HepG2 (cell line): ENCODE measurements at regions not wholly inside any gene's neighbourhood (a gene's known extent, or its start where the extent isn't known, plus 50 kb on each side); places are given as distances from the start of the nearest gene placed in this dataset.

Source experiments
- ARID3A ChIP-seq: IDR thresholded peaks from 2 replicates; pipeline ENCODE4 v1.6.1; 2012; ENCODE audit warnings: low read depth, low read length, improper control_type of control experiment
- BATF2 ChIP-seq: sonication (generic); formaldehyde crosslinking; IDR thresholded peaks from 2 replicates; pipeline ENCODE4 v1.8.0; 2022; ENCODE audit warnings: mild to moderate bottlenecking, missing genetic modification reagents, moderate library complexity
- BCLAF1 ChIP-seq: fragments of 450-650 bp; IDR thresholded peaks from 2 replicates; pipeline ENCODE4 v1.6.1; 2017; ENCODE audit warnings: mild to moderate bottlenecking
- BRF2 ChIP-seq: sonication (generic); formaldehyde crosslinking; IDR thresholded peaks from 2 replicates; pipeline ENCODE4 v1.8.1; 2022; ENCODE audit warnings: mild to moderate bottlenecking, missing genetic modification reagents
- CTCF ChIP-seq: sonication (generic); formaldehyde crosslinking; IDR thresholded peaks from 2 replicates; pipeline ENCODE4 v1.5.0; 2020; ENCODE audit warnings: mild to moderate bottlenecking, missing genetic modification reagents, moderate library complexity
- FOXA1 ChIP-seq, 2 experiments: fragments of 450-650 bp in 1 of 2; sonication (generic) in 1 of 2; formaldehyde crosslinking in 1 of 2; IDR thresholded peaks; 2 replicates each; pipeline versions ENCODE4 v1.4.0 to v1.6.1; 2016 to 2020; ENCODE audit warnings: missing genetic modification reagents in 1 of 2
- KLF13 ChIP-seq: sonication (generic); formaldehyde crosslinking; IDR thresholded peaks from 2 replicates; pipeline ENCODE4 v1.4.0; 2020; ENCODE audit warnings: mild to moderate bottlenecking, missing genetic modification reagents
- MIER2 ChIP-seq: IDR thresholded peaks from 2 replicates; pipeline ENCODE4 v1.6.1; 2016; ENCODE audit warnings: missing biosample characterization, missing genetic modification reagents
- MYC ChIP-seq: sonication (generic); formaldehyde crosslinking; IDR thresholded peaks from 2 replicates; pipeline ENCODE4 v1.9.0; 2021; ENCODE audit warnings: missing genetic modification reagents, borderline replicate concordance
- NFATC3 ChIP-seq: sonication (generic); formaldehyde crosslinking; IDR thresholded peaks from 2 replicates; pipeline ENCODE4 v1.5.1; 2020; ENCODE audit warnings: mild to moderate bottlenecking, missing genetic modification reagents
- PAF1 ChIP-seq: IDR thresholded peaks from 2 replicates; pipeline ENCODE4 v1.6.1; 2016; ENCODE audit warnings: missing genetic modification reagents, missing compliant biosample characterization
- TAF15 ChIP-seq: fragments of 200-400 bp; formaldehyde crosslinking; IDR thresholded peaks from one replicate; pipeline ENCODE4 v1.6.1; 2018; ENCODE audit warnings: mild to moderate bottlenecking, low read depth, low read length; ENCODE audit not compliant: poor library complexity, severe bottlenecking
- ZBTB33 ChIP-seq: sonication (generic); formaldehyde crosslinking; IDR thresholded peaks from 2 replicates; pipeline ENCODE4 v1.4.0; 2020; ENCODE audit warnings: missing genetic modification reagents

- TF ChIP-seq FOXA1 (IDR thresholded peaks at IDR 0.05) (no peak), FOXA1 (CRISPR knock-in tag; IDR thresholded peaks at IDR 0.05) (no peak), TAF15 (no peak), MIER2 (CRISPR knock-in tag) (no peak), NFATC3 (CRISPR knock-in tag) (no peak), BRF2 (CRISPR knock-in tag) (no peak), PAF1 (CRISPR knock-in tag) (no peak), MYC (CRISPR knock-in tag) (no peak), CTCF (CRISPR knock-in tag) (no peak), BCLAF1 (no peak), KLF13 (no peak), ARID3A (no peak), ZBTB33 (CRISPR knock-in tag) (no peak), BATF2 (CRISPR knock-in tag) (no peak)
Observed at GRCh38 chr3:182626484-182627467, 166.5 kb upstream of the ATP11B start.
